ENCODE measurements at regions not wholly inside any gene's neighbourhood (a gene's known extent, or its start where the extent isn't known, plus 50 kb on each side); places are given as distances from the start of the nearest gene placed in this dataset.

DNA sequence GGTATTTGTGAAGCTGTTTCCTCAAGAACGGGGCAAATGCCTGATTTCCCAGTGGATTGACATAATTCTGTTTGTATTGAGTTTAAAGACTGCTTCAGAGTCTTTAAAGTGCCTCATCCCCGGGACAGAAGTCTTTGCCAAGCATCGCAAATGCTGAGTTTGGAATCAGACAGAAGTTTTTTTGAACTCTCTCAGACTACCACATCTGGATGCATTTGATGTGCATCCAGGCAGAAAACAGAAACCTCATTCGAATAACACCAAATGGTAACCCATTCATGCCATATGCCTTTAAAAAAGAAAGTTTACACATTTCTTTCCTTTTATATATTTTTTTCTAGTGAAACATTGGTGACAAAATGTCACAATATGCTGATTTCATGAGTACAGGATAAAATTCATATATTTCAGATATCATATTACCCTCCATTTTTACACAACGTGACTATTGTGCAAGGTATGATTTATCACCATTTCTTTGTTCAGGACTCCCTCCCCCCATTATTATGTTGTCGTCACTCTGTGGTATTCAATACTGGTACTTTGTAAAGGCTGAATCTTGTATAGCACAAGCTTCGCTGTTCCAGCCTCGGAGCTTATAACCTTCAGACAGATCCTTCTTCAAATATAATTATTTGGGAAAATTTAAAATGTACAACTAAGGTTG lies 91.1 kb downstream of the ZNF608 start:
- TF ChIP-seq EZH2 (IDR thresholded peaks at IDR 0.05; ENCODE audit: insufficient read depth, poor library complexity, severe bottlenecking) (no peak), EZH2phosphoT487 (IDR thresholded peaks at IDR 0.05; ENCODE audit: insufficient read depth, low read depth) (no peak)
